Umbilical cord (tissue), 1 donor: ENCODE measurements at regions not wholly inside any gene's neighbourhood (a gene's known extent, or its start where the extent isn't known, plus 50 kb on each side); places are given as distances from the start of the nearest gene placed in this dataset.
"Not testable (repeated sequence)": the region's sequence is repeated elsewhere in the genome, so short reads cannot be mapped to it uniquely, and the experiment has no call there.

Source experiments
- DNase-seq: peaks from one replicate; pipeline ENCODE4 v3.0.0-alpha.2; 2015; ENCODE audit warnings: low spot score

DNA sequence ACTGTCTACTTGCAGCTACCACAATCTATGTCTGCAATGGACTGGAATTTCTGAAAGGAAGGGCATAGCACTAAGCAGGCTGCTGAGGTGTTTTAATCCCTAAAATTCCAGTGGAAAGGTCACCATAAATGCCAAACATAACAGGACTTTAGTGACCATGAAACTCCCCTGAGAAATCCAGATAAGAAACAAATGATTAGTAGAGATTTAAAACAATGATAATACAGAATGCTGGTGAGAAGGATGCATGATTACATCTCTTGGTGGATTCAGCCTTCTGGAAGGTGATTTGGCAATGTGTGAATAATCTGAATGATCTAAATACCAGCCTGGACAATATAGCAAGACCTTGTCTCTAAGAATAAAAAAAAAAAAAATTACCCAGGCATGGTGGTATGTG, 475.0 kb upstream of the CBLB start:
- no peak for DNase-seq

DNA sequence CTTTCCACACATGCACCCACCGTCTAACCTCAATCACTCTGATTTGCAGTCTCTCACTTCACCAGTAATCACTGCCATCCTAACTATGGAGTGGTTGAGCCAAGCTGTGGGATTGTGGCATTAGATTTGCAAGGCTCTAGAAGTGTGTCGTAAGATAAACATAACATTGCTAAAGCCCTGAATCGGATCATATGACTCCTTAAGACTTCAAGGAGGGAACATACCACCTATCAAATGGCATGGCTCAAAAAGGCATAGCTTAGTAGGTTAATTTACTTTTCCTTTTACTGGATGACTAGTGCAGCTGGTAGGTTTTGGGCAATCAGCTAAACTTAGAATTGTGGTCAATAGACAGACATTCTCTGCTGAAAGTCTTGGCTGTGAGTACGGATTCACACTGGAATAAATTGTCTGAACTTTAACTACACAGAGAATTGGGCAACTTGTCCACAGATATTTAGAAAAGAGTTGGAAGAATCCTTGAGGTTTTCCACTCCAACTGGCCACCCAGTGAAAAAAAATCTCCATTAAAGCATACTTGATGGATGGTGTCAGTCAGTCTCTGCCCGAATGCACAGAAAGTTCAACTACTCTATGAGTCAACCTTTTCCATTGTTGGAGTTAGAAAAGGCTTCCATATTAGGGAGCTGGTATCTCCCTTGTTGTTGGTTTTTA, 476.7 kb upstream of the CBLB start:
- peak; percentile 63 for DNase-seq

DNA sequence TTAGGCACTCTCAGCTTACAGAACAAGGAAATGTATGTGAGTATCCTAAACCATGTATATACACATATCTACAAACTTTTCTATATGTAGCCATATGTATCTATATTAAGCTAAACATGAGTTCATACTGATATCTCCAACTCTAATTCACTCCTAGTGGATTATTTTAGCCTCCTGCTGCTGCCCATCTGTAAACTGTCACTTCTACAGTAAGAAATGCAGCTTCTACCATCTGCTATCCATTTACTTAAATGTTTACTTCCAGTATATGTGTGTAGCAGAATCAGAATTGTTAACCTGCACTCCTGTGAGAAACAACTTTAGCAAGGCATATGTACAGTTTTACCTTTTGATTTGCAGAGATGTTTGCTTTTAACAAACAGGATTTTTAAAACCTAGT, 478.5 kb upstream of the CBLB start:
- no peak for DNase-seq

DNA sequence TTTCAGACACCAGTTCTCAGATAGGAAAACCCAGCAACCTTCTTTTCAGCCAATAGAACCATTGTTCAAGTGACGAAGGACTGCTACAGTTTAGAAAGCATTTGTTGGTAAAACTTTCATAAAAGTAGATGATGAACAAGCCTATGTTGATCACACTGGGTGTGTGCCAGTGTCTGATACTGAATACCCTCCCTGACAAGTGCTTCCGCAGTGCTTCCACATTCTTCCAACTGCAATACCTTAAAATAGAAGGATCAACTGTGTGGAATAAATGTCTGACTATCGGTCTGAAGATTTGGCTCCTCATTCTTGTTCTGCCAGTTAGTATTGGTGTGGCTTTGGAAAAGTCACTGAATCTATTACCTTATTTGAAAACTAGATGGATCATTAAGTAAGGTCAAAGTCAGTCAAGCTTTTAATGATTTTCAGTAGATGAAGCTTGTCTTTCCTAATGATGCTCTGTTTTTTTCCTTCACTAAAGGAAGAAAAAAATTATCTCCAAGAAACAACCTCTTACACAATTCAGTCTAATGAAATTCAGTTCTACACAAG, 479.4 kb upstream of the CBLB start:
- no peak for DNase-seq

DNA sequence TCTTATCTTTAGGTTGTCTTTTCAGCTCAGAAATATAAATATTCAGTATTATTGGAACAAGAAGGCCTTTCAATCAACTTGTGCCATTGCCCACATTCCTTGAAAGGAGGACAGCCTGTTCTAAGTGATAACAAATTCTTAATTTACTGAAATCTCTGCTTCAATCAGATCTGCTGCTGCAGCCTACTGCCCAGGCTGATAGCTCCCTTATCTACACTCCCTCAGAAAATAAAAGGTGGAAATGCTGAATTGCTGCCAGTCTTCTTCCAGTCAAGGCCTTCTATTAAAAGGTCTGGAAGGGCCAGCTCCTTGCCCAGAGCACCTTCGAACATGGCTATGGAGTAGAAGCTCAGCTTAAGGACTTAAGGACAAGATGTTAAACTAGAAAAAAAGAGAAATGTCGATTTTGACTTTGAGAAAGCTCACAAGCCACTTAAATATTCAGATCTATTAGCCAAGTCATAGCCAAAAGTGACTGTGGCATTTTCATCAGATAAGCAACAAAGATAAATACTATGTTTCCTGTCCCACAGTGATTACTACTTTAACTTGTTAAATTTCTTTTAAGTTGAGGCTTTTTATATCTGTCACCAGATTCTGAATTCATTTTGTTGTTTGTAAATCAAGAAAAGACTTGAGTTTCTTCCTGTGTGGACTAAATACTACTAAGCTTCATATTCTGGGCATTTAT, 480.5 kb upstream of the CBLB start:
- no peak for DNase-seq

DNA sequence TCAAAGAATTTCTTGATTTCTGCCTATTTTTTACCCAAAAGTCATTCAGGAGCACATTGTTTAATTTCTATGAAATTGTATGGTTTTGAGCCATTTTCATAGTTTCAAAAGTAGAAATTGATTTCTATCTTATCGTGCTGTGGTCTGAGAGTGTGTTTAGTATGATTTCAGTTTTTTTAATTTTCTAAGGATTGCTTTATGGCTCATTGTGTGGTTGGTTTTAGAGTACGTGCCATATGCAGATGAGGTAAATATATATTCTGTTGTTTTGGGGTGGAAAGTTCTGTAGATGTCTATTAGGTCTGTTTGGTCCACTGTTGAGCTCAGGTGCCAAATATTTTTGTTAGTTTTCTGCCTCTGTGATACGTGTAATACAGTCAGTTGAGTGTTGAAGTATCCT, 487.1 kb upstream of the CBLB start:
- DNase-seq = no peak

DNA sequence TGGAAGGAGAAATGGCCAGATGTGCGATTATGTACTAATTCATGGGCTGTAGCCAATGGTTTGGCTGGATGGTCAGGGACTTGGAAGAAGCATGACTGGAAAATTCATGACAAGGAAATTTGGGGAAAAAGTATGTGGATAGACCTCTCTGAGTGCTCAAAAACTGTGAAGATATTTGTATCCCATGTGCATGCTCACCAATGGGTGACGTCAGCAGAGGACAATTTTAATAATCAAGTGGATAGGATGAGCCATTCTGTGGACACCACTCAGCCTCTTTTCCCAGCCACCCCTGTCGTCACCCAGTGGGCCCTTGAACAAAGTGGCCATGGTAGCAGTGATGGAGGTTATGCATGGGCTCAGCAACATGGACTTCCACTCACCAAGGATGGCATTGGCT, 490.9 kb upstream of the CBLB start:
- no peak for DNase-seq

DNA sequence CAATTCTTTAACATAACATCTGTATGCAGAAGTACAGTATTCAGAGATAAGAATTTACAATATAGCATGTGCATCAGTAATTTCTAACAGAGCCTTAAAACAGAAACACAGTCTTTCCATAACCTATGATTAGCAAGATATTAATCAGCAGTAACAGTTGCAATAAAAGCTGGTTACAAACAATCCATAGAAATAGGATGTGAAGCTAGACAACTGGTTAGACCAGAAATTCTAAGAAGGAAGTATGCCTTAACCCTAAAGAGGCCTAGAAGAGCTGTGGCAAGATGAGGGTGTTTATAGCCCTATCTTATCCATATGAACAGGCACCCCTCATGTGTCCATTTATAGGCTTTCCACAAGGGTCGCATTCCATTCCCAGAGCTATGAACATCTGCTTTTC, 492.1 kb upstream of the CBLB start:
- DNase-seq = not testable (repeated sequence)

DNA sequence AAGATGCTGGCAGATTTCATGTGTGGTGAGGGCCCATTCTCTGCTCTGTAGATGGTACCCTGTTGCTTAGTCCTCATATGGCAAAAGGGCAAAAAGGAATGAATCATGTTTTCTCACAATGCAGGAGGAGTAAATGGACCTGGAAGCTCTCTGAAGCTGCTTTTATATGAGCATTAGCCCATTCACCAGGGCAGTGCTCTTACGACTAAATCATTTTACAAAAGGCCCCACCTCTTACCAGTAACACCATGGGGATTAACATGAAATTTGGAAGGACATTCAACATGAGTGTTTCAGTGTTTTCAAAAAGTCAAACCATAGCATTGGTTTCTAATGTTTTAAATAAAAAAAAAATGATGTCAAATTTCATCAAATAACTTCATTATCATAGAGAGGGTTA, 495.7 kb upstream of the CBLB start:
- no peak for DNase-seq

DNA sequence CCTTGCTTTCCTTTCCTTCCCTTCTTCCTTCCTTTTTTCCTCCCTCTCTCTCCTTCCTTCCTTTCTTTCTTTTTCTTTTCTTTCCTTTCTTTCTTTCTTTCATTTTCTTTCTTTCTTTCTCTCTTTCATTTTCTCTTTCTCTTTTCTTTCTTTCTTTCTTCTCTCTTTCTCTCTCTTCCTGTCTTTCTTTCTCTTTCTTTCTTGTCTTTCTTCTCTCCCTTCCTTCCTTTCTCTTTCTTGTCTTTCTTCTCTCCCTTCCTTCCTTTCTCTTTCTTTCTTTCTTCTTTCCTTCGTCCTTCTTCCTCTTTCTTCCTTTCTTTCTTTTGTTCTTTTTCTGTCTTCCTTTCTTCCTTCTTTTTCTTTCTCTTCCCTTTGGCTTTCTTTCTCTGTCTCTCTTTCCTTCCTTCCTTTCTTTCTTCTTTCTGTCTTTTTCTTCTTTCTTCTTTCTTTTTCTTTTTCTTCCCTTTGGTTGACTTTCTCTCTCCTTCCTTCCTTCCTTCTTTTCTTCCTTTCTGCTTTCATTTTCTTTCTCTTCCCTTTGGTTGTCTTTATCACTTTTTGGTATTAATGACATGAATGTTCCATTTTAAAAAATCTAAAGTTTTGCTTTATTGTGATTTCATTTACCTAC, 496.4 kb upstream of the CBLB start:
- DNase-seq = no peak

DNA sequence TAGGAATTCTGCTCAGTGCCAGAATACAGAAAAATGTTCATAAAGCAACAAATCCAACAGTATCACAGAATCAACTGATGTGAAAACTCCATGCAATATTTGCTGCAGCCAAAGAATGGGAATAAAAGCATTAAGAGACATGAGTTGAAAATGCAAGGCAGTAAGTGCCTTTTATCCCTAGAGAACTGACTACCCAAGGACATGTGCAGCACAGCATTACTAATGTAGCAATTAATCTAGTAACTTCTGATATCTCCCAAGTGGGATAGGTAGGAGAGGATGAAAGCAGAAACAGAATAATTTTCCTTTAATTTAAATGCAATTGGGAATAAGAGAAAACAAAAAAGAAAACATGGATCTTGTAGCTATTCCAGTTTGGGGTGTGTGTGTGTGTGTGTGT, 497.5 kb upstream of the CBLB start:
- DNase-seq = no peak

DNA sequence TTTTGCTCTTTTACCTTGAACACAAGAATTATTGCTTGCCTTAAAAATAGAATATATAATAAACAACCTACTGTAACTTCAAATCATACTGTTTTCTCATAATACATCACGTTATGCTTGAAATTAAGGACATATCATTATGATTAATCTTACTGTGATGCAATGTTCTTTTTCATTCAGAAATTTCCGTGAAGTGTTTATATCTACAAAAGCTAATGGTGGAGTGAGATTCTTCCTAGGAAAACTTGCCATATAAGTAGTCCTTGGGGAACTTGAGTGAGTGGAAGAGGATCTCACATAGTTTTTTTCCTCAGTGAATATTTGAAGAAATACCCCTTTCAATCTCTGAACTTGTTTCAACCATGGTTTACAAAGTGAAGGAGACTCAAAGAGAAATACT, 498.7 kb upstream of the CBLB start:
- no peak for DNase-seq

DNA sequence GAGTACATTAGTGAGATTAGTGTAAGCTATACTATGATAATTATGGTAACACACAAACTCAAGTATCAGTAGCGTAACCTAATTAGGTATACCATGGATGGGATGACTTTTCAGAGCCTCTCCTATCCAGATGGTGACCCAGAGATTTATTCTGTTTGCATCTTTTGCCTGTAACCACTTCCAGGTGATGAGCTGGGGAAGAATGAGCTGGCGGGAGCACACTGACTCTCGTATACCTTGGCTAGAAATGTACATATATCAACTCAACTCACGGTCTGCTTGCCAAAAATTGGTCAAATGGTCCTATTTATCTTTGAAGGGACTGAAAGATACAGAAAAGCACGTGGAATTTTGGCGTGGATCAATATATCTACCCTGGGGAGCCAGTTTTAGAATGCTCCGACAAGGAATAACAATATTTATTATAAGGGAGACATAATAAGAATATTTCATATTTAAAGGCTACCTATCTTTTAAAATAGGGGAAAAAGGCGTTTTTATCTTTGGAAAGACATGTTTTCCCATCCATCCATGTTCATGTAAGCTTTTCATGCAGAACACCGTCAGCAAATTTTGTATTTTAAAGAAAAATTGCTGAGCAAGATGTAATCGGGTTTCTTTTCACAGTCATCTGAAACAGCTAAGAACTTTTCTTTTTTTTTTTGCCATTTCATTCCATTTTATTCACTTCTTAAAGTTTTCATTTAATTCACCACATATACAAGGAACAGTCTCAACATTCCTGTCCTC, 502.6 kb upstream of the CBLB start:
- no peak for DNase-seq

DNA sequence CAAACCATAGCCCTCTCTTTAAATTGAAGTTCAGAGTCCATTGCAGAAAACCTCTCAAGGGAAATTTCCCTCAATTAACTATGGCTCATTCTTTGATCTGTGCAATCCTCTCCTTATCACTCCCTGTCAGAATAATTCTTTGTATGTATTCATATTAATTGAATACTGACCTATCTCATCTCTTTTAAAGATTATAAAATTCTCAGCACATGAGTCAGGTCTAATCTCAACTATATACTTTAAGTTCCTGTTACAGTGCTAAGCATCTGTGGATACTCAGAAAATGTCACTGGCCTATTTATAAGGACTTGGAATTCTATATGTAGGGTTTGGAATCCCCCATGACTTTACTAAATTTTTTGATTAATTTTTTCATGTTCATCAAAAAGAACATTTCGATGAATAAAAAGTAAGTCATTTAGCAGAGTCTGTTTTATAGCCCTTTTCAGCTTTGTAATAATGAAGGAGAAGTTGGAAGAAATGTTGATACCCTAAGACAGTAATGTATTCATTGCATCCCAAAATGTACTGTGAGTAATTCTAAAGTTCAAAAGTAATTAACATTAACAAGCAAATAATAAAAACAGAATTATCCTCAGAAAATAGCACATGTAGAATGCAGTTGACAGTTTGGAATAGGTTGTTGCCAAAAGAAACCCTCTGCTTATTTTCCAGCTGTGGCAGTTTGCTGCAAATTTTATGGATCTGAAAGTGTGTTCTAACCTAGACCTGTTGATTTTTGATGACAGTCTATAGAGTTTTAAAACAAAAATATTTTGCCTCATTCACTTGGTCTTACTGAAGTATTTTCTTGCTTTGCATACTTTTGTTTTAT, 503.4 kb upstream of the CBLB start:
- DNase-seq = peak; percentile 80

DNA sequence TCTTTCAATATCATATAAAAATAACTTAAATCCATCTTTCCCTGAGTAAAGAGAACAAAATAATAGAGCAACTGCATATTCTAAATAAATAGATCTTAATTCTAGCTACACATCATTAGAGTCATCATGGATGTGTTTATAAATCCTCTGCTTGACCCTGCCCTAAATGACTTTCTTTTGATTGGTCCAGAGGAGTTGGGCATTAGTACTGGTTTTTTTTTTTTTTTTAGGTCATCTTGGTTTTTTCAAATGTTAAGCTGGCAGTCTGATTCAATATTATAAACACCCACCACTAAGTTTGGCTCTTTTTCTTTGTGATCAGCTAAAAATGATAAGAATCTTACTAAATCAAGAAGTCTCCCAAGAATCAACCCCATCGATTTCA, 504.0 kb upstream of the CBLB start:
- no peak for DNase-seq

DNA sequence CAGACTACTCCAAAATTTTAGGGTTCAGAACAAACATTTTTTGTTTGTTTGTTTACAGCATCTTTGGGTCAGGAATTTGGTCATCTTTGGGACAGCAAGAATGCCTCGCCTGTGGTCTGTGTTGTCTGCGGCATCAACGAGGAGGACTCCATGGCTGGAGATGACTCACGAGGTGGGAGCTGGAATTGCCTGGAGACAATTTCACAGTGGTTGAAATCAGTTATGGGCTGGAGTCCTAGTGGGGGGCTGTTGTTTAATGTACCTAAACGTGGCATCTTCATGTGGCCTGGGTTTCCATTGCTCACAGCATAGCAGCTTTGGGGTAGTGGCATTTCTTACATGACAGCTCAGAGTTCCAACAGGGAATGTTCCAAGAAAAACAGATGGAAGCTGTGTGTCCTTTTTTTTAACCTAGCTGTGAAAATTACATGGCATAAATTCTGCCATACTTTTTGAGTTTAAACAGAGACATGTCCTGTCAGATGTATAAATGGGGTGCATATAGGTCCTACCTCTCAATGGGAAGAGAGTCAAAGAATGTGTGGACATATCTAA, 507.3 kb upstream of the CBLB start:
- DNase-seq = no peak

DNA sequence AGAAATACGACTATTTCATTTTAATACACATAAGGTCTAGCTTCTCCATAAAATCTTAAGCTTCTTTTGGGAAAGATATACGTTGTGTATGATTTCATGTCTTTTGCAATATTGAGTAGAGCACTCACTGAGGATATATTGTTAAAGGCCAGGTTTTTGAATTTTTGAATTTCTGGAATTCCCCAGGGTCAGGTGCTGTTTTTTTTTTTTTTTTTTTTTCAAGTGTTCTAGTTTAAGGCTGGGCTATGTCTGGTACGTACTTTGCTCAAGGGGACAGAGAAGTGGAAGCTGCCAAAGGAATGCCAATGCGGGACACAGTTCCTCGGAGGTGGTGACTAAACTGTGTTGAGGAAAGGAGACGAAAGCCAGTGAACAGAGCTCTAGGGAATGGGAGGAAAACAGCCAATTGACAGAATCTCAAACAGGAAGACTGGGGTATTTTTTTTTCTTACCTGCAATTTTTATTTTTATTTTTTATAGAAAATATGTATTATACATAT, 510.5 kb upstream of the CBLB start:
- DNase-seq = no peak

DNA sequence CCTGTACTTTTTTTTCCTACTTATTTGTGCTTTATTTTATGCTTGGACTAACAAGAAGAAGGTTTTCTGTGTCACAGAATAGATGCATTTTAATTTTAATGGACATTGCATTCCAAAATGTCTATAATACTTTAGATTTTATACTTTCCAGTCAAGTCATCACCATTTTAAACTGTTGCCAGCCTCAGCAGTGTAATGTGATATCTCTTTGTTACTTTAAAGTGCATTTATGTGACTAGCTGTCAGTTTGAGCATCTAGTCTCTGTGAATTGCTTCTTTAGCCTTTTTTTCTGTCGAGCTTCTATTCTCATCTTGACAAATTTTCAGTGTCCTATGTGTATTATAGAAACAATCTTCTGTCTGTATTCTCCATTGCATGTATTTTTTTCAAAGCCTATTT, 511.4 kb upstream of the CBLB start:
- DNase-seq = no peak

DNA sequence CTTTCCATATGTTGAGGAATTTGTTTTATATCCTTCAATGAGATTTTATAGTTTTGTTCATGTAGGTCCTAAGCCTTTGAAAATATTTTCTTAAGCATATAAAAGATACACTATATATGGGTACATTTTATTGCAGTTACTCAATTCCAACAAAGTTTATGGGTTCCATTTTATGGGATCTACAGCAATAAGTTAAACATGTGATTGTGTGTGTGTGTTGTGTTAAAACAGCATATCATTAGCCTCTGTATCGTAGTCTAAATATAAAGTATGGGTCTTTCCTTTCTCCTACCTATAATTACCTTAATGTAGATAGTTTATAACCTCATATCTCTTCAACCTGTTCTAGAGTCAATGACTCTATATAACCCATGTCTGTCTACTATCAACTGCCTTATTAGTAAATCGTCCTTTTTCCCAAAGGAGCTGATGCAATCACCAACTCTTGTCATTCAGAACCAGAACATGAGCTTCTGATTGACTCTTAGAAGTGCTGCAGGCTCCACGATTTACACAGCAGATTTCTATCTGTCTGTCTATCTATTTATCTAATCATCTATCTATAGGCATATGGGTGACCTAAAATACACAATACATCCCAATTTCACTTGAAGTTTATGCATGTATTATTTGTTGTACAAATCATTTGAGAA, 512.6 kb upstream of the CBLB start:
- peak; percentile 54 for DNase-seq

DNA sequence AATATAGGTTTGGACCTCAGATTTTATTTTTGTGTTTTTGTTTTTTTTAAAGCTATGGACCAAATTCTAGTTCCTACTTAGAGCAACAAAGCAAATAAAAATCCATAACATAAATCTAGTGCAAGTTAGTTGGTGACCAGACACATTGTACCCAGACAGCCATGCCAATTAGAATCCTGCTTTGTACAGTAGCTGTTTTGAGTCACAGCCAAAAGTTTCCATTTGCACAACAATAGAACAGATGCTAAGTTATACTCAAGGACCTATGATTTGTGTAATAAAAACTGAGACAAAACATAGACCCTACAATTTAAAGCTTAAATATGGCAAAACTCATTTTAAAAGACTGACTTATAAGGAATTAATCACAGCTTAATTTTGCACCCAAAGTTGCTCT, 513.1 kb upstream of the CBLB start:
- no peak for DNase-seq
